BLaER1 treated with 17β-estradiol and CSF1 and Interleukin-3, amounts not matched to agents 10 nM and 100 nM (cell line): ENCODE measurements at regions not wholly inside any gene's neighbourhood (a gene's known extent, or its start where the extent isn't known, plus 50 kb on each side); places are given as distances from the start of the nearest gene placed in this dataset.

Experiments
- H3K27ac ChIP-seq, 11 experiments: shearing (Covaris generic); formaldehyde crosslinking; 2 replicates each; pipeline ENCODE4 v1.8.1; 2022
- H3K27me3 ChIP-seq, 11 experiments: shearing (Covaris generic); formaldehyde crosslinking; 2 replicates each; pipeline ENCODE4 v1.8.1; 2022
- H3K36me3 ChIP-seq, 11 experiments: shearing (Covaris generic); formaldehyde crosslinking; 2 replicates each; pipeline ENCODE4 v1.8.1; 2022
- H3K4me1 ChIP-seq, 10 experiments: shearing (Covaris generic); formaldehyde crosslinking; 2 replicates each; pipeline ENCODE4 v1.8.1; 2022
- H3K4me2 ChIP-seq, 11 experiments: shearing (Covaris generic); formaldehyde crosslinking; 2 replicates each; pipeline ENCODE4 v1.8.1; 2022
- H3K4me3 ChIP-seq, 10 experiments: shearing (Covaris generic); formaldehyde crosslinking; 2 replicates each; pipeline ENCODE4 v1.8.1; 2022
- H3K9ac ChIP-seq, 11 experiments: shearing (Covaris generic); formaldehyde crosslinking; 2 replicates each; pipeline ENCODE4 v1.8.1; 2022
- H3K9me3 ChIP-seq, 11 experiments: shearing (Covaris generic); formaldehyde crosslinking; replicated peaks in 1 of 11; 2 replicates each; pipeline ENCODE4 v1.8.1; 2022
- H4K20me1 ChIP-seq, 11 experiments: shearing (Covaris generic); formaldehyde crosslinking; 2 replicates each; pipeline ENCODE4 v1.8.1; 2022
- Cebpa-rat ChIP-seq, 11 experiments: shearing (Covaris generic); IDR thresholded peaks; 2 replicates each; pipeline ENCODE4 v1.8.1; 2022

DNA sequence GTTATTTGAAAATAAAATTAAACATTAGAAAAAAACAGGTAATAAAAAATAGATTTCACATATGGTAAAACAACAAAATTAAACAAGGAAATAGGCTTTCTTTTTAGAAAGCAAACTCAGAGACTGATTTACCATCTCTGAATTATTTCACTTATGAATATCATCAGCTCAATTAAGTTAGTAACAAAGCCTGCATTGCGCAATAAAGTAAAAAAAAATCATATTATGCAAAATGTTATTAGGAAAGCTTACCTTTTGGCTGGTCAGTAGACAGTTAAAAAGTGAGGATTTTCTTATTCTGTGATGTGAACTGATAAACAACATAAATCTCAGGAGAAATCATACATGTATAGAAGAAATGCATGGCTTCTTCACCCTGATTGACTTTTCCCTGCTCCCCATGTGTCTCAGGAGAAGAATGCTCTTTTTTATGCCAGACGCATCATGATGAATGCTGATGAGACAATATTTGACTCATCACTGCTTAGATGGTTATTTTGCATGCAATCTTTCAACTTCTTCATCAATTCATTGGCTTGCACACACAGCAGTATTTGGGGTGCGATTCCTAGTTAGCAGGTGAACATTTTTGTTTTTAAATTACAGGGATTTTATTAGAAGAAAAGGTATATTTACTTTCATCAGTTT lies 124.5 kb upstream of the USP15 start:
- Histone ChIP-seq H3K9me3 (no peaks in the 10 kb centered on the region), H3K9ac (no peak overlapping the region), H3K27me3 (no peaks in the 10 kb centered on the region), H3K4me3 (no peak overlapping the region), H3K36me3 (no peaks in the 10 kb centered on the region), H3K4me1 (peaks cover 0 to 7% (median 0%) of the 10 kb centered on the region in 10 experiments; a peak in 3 of 20 replicates), H3K27ac (no peak overlapping the region), H4K20me1 (no peaks in the 10 kb centered on the region), H3K4me2 (no peak overlapping the region)
- peak in 5 of 11 experiments; percentile 27 to 80 (median 46); a peak in 7 of 22 replicates for TF ChIP-seq Cebpa-rat (IDR thresholded peaks at IDR 0.05)

GRCh38 chr12:62136496-62136895 lies 123.7 kb upstream of the USP15 start:
- no peak for TF ChIP-seq Cebpa-rat (IDR thresholded peaks at IDR 0.05)
- no peak overlapping the region for H3K4me2 ChIP-seq
- H3K9ac ChIP-seq = no peak overlapping the region
- H4K20me1 ChIP-seq = no peaks in the 10 kb centered on the region
- H3K27ac ChIP-seq = no peak overlapping the region
- no peaks in the 10 kb centered on the region for H3K27me3 ChIP-seq
- no peak overlapping the region for H3K4me3 ChIP-seq
- peaks cover 0 to 7% (median 0%) of the 10 kb centered on the region in 10 experiments; a peak in 3 of 20 replicates for H3K4me1 ChIP-seq
- no peaks in the 10 kb centered on the region for H3K36me3 ChIP-seq
- H3K9me3 ChIP-seq = no peaks in the 10 kb centered on the region

GRCh38 chr12:62138527-62138926 lies 121.7 kb upstream of the USP15 start:
- Histone ChIP-seq H3K4me3 (no peak overlapping the region), H3K27me3 (no peaks in the 10 kb centered on the region), H3K9me3 (no peaks in the 10 kb centered on the region), H3K9ac (no peak overlapping the region), H3K4me1 (peaks cover 0 to 7% (median 0%) of the 10 kb centered on the region in 10 experiments; a peak in 3 of 20 replicates), H4K20me1 (no peaks in the 10 kb centered on the region), H3K27ac (no peak overlapping the region), H3K4me2 (peak overlapping the region in 3 of 11 experiments; percentile 7 to 22 (median 11); a peak in 3 of 22 replicates), H3K36me3 (no peaks in the 10 kb centered on the region)
- no peak for TF ChIP-seq Cebpa-rat (IDR thresholded peaks at IDR 0.05)

DNA sequence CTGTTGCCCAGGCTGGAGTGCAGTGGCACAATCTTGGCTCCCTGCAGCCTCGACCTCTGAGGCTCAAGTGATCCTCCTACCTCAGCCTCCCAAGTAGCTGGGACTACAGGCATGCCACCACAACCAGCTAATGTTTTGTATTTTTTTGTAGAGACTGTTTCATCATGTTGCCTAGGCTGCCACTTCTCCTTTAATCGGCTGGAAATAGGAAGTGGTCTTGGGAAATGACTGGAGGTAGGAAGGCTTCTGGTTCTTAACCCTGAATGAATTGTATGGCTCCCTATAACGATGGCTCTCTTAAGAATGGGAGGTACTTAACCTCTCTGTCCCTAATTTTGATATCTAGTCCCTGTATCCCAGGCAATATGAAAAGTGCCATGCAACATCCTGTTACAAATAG lies 113.9 kb upstream of the USP15 start:
- H3K4me3 ChIP-seq = no peak overlapping the region
- H3K27me3 ChIP-seq = no peaks in the 10 kb centered on the region
- no peaks in the 10 kb centered on the region for H3K36me3 ChIP-seq
- no peak overlapping the region for H3K9ac ChIP-seq
- no peak for TF ChIP-seq Cebpa-rat (IDR thresholded peaks at IDR 0.05)
- H3K4me1 ChIP-seq = no peaks in the 10 kb centered on the region
- peaks cover 0 to 7% (median 0%) of the 10 kb centered on the region in 11 experiments; a peak in 3 of 22 replicates for H3K9me3 ChIP-seq
- H4K20me1 ChIP-seq = no peaks in the 10 kb centered on the region
- H3K27ac ChIP-seq = peak overlapping the region in 1 of 11 experiments; percentile 35; a peak in 1 of 22 replicates
- no peak overlapping the region for H3K4me2 ChIP-seq

DNA sequence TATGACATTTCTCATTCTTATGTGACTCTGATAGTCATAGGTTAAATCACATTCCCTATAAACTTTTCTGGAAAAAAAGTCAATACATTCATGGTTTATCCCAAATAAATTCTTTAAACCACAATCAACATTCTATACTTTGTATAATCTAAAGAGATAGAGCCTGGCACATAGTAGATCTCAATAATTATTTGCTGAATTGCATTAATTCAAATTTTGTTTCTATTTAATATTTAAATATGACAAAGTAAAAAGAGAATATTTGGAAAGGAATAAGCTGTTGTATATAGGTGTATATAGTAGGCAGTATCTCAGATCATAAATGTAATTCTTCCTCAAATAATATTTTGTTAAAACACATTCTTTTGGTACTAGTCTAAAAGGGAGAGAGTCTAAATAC lies 102.2 kb upstream of the USP15 start:
- peak overlapping the region in 7 of 11 experiments; percentile 6 to 52 (median 41); a peak in 11 of 22 replicates for H3K4me2 ChIP-seq
- H3K9me3 ChIP-seq = no peaks in the 10 kb centered on the region
- H3K9ac ChIP-seq = no peak overlapping the region
- H4K20me1 ChIP-seq = no peaks in the 10 kb centered on the region
- no peaks in the 10 kb centered on the region for H3K36me3 ChIP-seq
- no peaks in the 10 kb centered on the region for H3K27me3 ChIP-seq
- H3K4me1 ChIP-seq = peaks cover 5 to 18% (median 10%) of the 10 kb centered on the region in 10 experiments; a peak in 16 of 20 replicates
- H3K4me3 ChIP-seq = no peak overlapping the region
- H3K27ac ChIP-seq = no peak overlapping the region
- no peak for TF ChIP-seq Cebpa-rat (IDR thresholded peaks at IDR 0.05)

DNA sequence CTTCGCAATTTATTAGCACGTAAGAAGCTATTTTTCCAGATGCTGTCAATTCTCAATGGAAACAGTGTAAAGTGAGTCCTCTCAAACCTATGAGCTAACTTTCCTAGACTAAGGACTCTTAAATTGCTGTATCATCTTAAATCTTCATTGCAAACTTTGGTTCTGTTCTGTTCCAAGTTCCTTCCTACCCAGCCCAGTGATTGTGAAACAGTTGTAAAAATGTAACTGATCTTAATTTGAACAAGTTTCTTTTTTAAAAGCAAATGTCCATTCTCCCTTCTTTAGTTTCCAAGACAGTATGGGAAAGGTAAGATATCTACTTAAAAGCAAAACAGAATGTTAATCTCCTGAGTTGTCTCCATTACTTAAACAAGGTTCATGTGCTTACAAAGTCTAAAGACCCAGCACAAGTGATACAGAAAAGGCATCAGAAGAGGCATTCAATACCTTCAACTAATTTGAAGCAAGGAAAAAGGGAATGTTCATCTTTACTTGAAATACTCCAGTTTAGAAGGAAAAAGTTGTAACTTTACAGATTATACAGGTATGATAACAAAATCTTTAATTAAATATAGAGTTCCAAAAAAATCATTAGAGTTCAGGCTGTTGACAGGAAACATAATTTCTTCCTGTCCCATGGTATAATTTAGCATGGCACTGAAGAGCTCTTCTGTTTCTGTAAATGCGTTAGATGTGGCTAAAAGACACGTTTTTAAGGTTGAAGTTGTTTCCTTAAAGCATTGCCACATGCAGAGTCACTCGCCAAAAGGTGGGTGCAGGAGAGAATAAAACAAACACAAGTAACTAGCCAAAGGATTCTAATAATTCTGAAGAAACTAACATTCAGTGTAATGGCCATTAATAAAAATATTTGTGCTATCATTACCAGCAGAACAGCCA lies 101.5 kb upstream of the USP15 start:
- no peak for TF ChIP-seq Cebpa-rat (IDR thresholded peaks at IDR 0.05)
- Histone ChIP-seq H3K9me3 (no peaks in the 10 kb centered on the region), H3K9ac (no peak overlapping the region), H3K27ac (no peak overlapping the region), H3K36me3 (no peaks in the 10 kb centered on the region), H3K27me3 (no peaks in the 10 kb centered on the region), H3K4me3 (no peak overlapping the region), H3K4me2 (peak overlapping the region; percentile 6 to 59 (median 46); a peak in 18 of 22 replicates), H4K20me1 (no peaks in the 10 kb centered on the region), H3K4me1 (peaks cover 5 to 18% (median 10%) of the 10 kb centered on the region in 10 experiments; a peak in 16 of 20 replicates)

DNA sequence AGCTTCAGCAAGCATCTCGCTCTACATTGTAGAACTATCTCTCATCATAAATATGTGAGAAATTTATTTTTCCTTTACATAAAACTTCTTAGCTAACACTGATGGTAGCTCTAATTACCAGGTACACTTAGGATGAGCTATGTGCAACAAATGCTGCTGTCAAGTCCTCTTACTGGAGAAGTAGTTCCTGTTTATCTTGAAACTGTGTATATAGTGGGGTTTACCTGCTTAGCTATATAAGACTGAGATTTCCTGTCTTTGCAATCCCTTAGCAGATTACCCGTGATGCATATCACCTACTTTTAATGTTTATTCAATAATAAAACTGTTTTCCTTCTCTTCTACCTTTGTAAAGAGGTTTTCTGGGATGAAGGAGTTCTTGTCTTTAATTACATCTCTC lies 98.0 kb upstream of the USP15 start:
- H3K9ac ChIP-seq = no peak overlapping the region
- TF ChIP-seq Cebpa-rat (IDR thresholded peaks at IDR 0.05) = no peak
- no peak overlapping the region for H3K4me3 ChIP-seq
- H3K4me2 ChIP-seq = no peak overlapping the region
- peaks cover 5 to 18% (median 10%) of the 10 kb centered on the region in 10 experiments; a peak in 16 of 20 replicates for H3K4me1 ChIP-seq
- H3K36me3 ChIP-seq = no peaks in the 10 kb centered on the region
- no peaks in the 10 kb centered on the region for H4K20me1 ChIP-seq
- H3K27ac ChIP-seq = no peak overlapping the region
- no peaks in the 10 kb centered on the region for H3K27me3 ChIP-seq
- H3K9me3 ChIP-seq = no peaks in the 10 kb centered on the region

GRCh38 chr12:62163368-62163767 lies 96.8 kb upstream of the USP15 start:
- Histone ChIP-seq H3K4me3 (no peak overlapping the region), H3K4me1 (peaks cover 2 to 16% (median 8%) of the 10 kb centered on the region in 10 experiments; a peak in 16 of 20 replicates), H3K36me3 (no peaks in the 10 kb centered on the region)

DNA sequence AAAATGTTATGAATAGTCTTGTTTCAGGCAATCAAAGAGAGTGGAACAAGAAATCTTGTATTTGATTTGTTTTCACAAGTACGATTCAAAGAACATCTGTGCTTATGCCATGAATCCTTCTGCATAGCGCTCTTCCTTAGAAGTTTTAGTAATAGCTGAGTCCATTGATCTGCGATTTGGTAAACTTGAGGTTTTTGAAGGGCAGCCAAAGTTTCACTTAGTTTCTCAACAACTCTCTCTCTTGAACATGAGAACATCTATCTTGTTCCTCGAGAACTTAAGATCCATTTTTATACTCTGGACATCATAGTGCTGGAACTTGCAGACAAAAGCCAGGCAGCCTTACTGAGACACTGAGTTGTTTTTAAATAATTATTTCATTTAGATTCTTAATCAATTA lies 96.2 kb upstream of the USP15 start:
- H4K20me1 ChIP-seq = no peaks in the 10 kb centered on the region
- no peak overlapping the region for H3K27ac ChIP-seq
- H3K9ac ChIP-seq = no peak overlapping the region
- H3K4me2 ChIP-seq = no peak overlapping the region
- TF ChIP-seq Cebpa-rat (IDR thresholded peaks at IDR 0.05) = no peak
- H3K4me1 ChIP-seq = peaks cover 0 to 10% (median 2%) of the 10 kb centered on the region in 10 experiments; a peak in 9 of 20 replicates
- no peak overlapping the region for H3K4me3 ChIP-seq
- H3K27me3 ChIP-seq = no peaks in the 10 kb centered on the region
- no peaks in the 10 kb centered on the region for H3K36me3 ChIP-seq
- no peaks in the 10 kb centered on the region for H3K9me3 ChIP-seq

More at GRCh38 chr12:62163368-62163767, 96.8 kb upstream of the USP15 start:
- H3K27ac ChIP-seq = no peak overlapping the region
- no peak overlapping the region for H3K9ac ChIP-seq
- H3K27me3 ChIP-seq = no peaks in the 10 kb centered on the region
- no peak overlapping the region for H3K4me2 ChIP-seq
- TF ChIP-seq Cebpa-rat (IDR thresholded peaks at IDR 0.05) = no peak
- no peaks in the 10 kb centered on the region for H3K9me3 ChIP-seq
- H4K20me1 ChIP-seq = no peaks in the 10 kb centered on the region
